Fibroblast of lung (primary cell): ENCODE measurements at regions not wholly inside any gene's neighbourhood (a gene's known extent, or its start where the extent isn't known, plus 50 kb on each side); places are given as distances from the start of the nearest gene placed in this dataset.

Source experiments
- DNase-seq, 2 donors: peaks; one replicate each; pipeline versions ENCODE4 v3.0.0 to v3.0.0-alpha.2; 2010; ENCODE audit warnings: low read depth in 2 of 2
- H2AFZ ChIP-seq: 2 replicates; pipeline ENCODE4 v1.5.1; 2012; ENCODE audit warnings: low read length, control low read depth, inconsistent platforms
- H3K27ac ChIP-seq: 2 replicates; pipeline ENCODE4 v1.5.1; 2011; ENCODE audit warnings: low read length, control low read depth; ENCODE audit not compliant: insufficient read depth
- H3K27me3 ChIP-seq: 2 replicates; pipeline ENCODE4 v1.5.1; 2011; ENCODE audit warnings: mild to moderate bottlenecking, low read length; ENCODE audit not compliant: control insufficient read depth, insufficient read depth
- H3K36me3 ChIP-seq: 2 replicates; pipeline ENCODE4 v1.5.1; 2011; ENCODE audit warnings: low read length; ENCODE audit not compliant: control insufficient read depth, insufficient read depth
- H3K4me1 ChIP-seq: 2 replicates; pipeline ENCODE4 v1.5.1; 2011; ENCODE audit warnings: low read length; ENCODE audit not compliant: control insufficient read depth, insufficient read depth; ENCODE audit errors: extremely low read depth
- H3K4me2 ChIP-seq: 2 replicates; pipeline ENCODE4 v1.5.1; 2011; ENCODE audit warnings: low read length, control low read depth; ENCODE audit not compliant: insufficient read depth; ENCODE audit errors: extremely low read depth
- H3K4me3 ChIP-seq, 4 experiments: fragments of 200-600 bp in 1 of 4; sonication (generic) in 1 of 4; replicated peaks in 1 of 4; 2 replicates each; pipeline ENCODE4 v1.5.1; 2011 to 2016; ENCODE audit warnings: low read length in 4 of 4, low read depth in 3 of 4, mild to moderate bottlenecking in 3 of 4, control low read depth in 2 of 4, inconsistent platforms in 1 of 4, mixed read lengths in 1 of 4; ENCODE audit not compliant: insufficient read depth in 1 of 4; ENCODE audit errors: control extremely low read depth in 1 of 4
- H3K79me2 ChIP-seq: 2 replicates; pipeline ENCODE4 v1.5.1; 2012; ENCODE audit warnings: mild to moderate bottlenecking, low read length, inconsistent platforms; ENCODE audit not compliant: control insufficient read depth, insufficient read depth
- H3K9ac ChIP-seq: 2 replicates; pipeline ENCODE4 v1.5.1; 2011; ENCODE audit warnings: mild to moderate bottlenecking, low read length, control low read depth; ENCODE audit not compliant: insufficient read depth
- H3K9me3 ChIP-seq: 2 replicates; pipeline ENCODE4 v1.5.1; 2012; ENCODE audit warnings: low read depth, low read length; ENCODE audit not compliant: control insufficient read depth, insufficient read depth
- H4K20me1 ChIP-seq: 2 replicates; pipeline ENCODE4 v1.5.1; 2011; ENCODE audit warnings: low read length; ENCODE audit not compliant: control insufficient read depth, insufficient read depth; ENCODE audit errors: extremely low read depth
- CTCF ChIP-seq, 2 donors: IDR thresholded peaks in 1 of 2; conservative IDR thresholded peaks in 1 of 2; 1 replicate in 1 of 2; 2 replicates in 1 of 2; pipeline ENCODE4 v1.5.1; 2011 to 2012; ENCODE audit warnings: low read length in 2 of 2, control low read depth in 1 of 2, inconsistent platforms in 1 of 2, low read depth in 1 of 2, mild to moderate bottlenecking in 1 of 2
- EZH2 ChIP-seq: IDR thresholded peaks from 2 replicates; pipeline ENCODE4 v1.5.1; 2012; ENCODE audit warnings: low read length, control low read depth, mild to moderate bottlenecking; ENCODE audit errors: missing control alignments

DNA sequence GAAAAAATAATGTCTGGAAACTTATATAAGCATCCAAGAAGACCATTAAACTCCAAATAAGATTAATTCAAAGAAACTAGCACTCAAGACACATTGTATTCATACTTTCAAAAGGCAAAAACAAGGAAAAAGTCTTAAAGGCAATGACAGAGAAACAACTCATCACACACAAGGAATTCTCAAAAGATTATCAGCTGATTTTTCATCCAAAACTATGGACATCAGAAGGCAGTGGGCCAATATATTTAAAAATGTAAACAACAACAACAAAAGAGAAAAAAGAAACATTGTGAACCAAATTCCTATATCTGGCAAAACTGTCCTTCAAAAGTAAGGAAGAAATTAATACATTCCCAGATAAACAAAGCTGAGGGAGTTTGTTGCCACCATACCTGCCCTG is 711.4 kb upstream of the GALNTL6 start:
- Histone ChIP-seq H3K4me1 (no peaks in the 10 kb centered on the region), H3K4me3 (no peak overlapping the region), H3K36me3 (no peaks in the 10 kb centered on the region), H2AFZ (no peak overlapping the region), H3K27me3 (no peaks in the 10 kb centered on the region), H4K20me1 (no peaks in the 10 kb centered on the region), H3K4me2 (no peak overlapping the region), H3K9me3 (no peaks in the 10 kb centered on the region), H3K79me2 (no peaks in the 10 kb centered on the region), H3K27ac (no peak overlapping the region), H3K9ac (no peak overlapping the region)
- TF ChIP-seq EZH2 (no peak), CTCF (conservative IDR thresholded peaks at IDR 0.05 in 1 of 2, IDR thresholded peaks at IDR 0.05 in 1 of 2; ENCODE audit: low read depth in 1 of 2, low read length in 2 of 2) (no peak)
- no peak for DNase-seq

DNA sequence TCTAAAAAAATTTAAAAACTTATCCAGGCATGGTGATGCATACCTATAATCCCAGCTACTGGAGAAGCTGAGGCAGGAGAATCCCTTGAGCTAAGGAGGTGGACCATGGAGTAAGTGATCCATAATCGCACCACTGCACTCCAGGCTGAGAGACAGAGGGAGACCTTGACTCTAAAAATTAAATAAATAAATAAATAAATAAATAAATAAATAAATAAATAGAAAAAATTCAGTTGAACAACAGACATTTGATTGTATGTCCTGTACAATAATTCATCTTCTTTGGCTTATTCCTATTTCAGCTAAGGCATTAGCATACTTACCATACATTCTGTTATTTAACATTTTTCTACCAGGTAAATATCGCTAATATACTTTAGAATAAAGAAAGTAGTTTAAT is 726.1 kb upstream of the GALNTL6 start:
- Histone ChIP-seq H3K79me2 (no peaks in the 10 kb centered on the region), H2AFZ (no peak overlapping the region), H4K20me1 (no peaks in the 10 kb centered on the region), H3K4me3 (no peak overlapping the region), H3K4me2 (no peak overlapping the region), H3K9me3 (no peaks in the 10 kb centered on the region), H3K9ac (no peak overlapping the region), H3K4me1 (no peaks in the 10 kb centered on the region), H3K27me3 (no peaks in the 10 kb centered on the region), H3K36me3 (no peaks in the 10 kb centered on the region), H3K27ac (no peak overlapping the region)
- DNase-seq = no peak
- TF ChIP-seq EZH2 (no peak), CTCF (conservative IDR thresholded peaks at IDR 0.05 in 1 of 2, IDR thresholded peaks at IDR 0.05 in 1 of 2; ENCODE audit: low read depth in 1 of 2, low read length in 2 of 2) (no peak)

DNA sequence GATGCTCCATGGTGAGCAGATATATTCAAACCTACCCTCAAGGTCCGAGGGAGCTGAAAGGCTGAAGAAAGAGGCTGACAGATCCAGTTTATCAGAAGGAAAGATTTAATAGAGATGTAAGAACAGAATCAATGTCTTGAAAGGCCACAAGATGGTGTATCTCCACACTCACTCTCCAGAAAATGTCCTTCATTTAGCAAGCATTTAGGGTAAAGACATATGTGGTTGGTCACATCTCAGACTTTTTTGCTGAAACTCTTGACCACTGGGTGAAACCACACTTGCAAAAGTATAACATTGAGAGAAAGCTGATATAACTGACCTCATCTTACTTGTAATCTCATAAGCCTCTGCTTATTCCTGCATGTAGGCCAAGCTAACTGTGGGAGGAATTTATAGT is 745.8 kb upstream of the GALNTL6 start:
- Histone ChIP-seq H2AFZ (no peak overlapping the region), H3K27ac (no peak overlapping the region), H3K79me2 (no peaks in the 10 kb centered on the region), H3K9ac (no peak overlapping the region), H3K4me3 (no peak overlapping the region), H3K4me2 (no peak overlapping the region), H3K4me1 (no peaks in the 10 kb centered on the region), H3K27me3 (no peaks in the 10 kb centered on the region), H3K36me3 (no peaks in the 10 kb centered on the region), H4K20me1 (no peaks in the 10 kb centered on the region), H3K9me3 (no peaks in the 10 kb centered on the region)
- TF ChIP-seq CTCF (conservative IDR thresholded peaks at IDR 0.05 in 1 of 2, IDR thresholded peaks at IDR 0.05 in 1 of 2; ENCODE audit: low read depth in 1 of 2, low read length in 2 of 2) (no peak), EZH2 (no peak)
- DNase-seq = no peak
